SK-N-SH (cell line): ENCODE measurements at regions not wholly inside any gene's neighbourhood (a gene's known extent, or its start where the extent isn't known, plus 50 kb on each side); places are given as distances from the start of the nearest gene placed in this dataset.

Experiments used
- EP300 ChIP-seq, 2 experiments: IDR thresholded peaks; 2 replicates each; pipeline versions ENCODE4 v1.4.0 to v1.6.1; 2012; ENCODE audit warnings: borderline replicate concordance in 1 of 2, low read depth in 1 of 2, low read length in 1 of 2
- GATA2 ChIP-seq: sonication (generic); formaldehyde crosslinking; IDR thresholded peaks from 2 replicates; pipeline ENCODE4 v1.5.0; 2020; ENCODE audit warnings: mild to moderate bottlenecking, missing genetic modification reagents
- SMC3 ChIP-seq: IDR thresholded peaks from 2 replicates; pipeline ENCODE4 v1.6.1; 2012; ENCODE audit warnings: low read depth, low read length, improper control_type of control experiment
- TF ChIP-seq, protein P1 (sequence below): IDR thresholded peaks from 2 replicates; pipeline ENCODE4 v1.6.1; 2012; ENCODE audit warnings: mild to moderate bottlenecking, low read depth, low read length, moderate library complexity
- TF ChIP-seq, protein P2 (sequence below): fragments of 200-600 bp; sonication (generic); IDR thresholded peaks from 2 replicates; pipeline ENCODE4 v1.6.1; 2017; ENCODE audit warnings: antibody characterized with exemption, mild to moderate bottlenecking, moderate library complexity
- TF ChIP-seq, protein P3 (sequence below): IDR thresholded peaks from 2 replicates; pipeline ENCODE4 v1.4.0; 2012; ENCODE audit warnings: low read depth, borderline replicate concordance

DNA sequence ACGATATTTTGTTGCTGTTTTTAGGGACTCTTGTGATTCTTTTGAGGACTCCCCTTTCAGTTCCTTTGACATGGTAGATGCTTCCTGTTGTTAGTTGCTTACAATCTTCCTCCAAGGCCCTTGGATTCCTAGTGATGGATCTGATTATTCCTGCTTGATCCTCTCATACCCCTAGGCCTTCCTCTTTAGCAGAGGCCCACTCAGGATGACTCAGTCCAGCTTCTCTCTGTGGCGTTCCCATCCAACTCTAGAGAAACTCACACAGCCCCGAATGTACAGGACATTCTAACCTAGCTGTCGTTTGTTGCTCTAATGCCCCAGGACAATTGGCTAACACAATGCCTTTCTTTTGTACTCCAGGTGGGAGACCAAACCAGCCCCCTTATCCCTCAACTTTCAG, 191.4 kb downstream of the POSTN start:
- no peak for TF ChIP-seq SMC3
- no peak for TF ChIP-seq EP300 (IDR thresholded peaks at IDR 0.05; ENCODE audit: borderline replicate concordance in 1 of 2, low read depth in 1 of 2, low read length in 1 of 2)
- TF ChIP-seq, protein P1, sequence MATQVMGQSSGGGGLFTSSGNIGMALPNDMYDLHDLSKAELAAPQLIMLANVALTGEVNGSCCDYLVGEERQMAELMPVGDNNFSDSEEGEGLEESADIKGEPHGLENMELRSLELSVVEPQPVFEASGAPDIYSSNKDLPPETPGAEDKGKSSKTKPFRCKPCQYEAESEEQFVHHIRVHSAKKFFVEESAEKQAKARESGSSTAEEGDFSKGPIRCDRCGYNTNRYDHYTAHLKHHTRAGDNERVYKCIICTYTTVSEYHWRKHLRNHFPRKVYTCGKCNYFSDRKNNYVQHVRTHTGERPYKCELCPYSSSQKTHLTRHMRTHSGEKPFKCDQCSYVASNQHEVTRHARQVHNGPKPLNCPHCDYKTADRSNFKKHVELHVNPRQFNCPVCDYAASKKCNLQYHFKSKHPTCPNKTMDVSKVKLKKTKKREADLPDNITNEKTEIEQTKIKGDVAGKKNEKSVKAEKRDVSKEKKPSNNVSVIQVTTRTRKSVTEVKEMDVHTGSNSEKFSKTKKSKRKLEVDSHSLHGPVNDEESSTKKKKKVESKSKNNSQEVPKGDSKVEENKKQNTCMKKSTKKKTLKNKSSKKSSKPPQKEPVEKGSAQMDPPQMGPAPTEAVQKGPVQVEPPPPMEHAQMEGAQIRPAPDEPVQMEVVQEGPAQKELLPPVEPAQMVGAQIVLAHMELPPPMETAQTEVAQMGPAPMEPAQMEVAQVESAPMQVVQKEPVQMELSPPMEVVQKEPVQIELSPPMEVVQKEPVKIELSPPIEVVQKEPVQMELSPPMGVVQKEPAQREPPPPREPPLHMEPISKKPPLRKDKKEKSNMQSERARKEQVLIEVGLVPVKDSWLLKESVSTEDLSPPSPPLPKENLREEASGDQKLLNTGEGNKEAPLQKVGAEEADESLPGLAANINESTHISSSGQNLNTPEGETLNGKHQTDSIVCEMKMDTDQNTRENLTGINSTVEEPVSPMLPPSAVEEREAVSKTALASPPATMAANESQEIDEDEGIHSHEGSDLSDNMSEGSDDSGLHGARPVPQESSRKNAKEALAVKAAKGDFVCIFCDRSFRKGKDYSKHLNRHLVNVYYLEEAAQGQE: no peak
- TF ChIP-seq GATA2 (CRISPR knock-in tag): no peak
- TF ChIP-seq, protein P2, sequence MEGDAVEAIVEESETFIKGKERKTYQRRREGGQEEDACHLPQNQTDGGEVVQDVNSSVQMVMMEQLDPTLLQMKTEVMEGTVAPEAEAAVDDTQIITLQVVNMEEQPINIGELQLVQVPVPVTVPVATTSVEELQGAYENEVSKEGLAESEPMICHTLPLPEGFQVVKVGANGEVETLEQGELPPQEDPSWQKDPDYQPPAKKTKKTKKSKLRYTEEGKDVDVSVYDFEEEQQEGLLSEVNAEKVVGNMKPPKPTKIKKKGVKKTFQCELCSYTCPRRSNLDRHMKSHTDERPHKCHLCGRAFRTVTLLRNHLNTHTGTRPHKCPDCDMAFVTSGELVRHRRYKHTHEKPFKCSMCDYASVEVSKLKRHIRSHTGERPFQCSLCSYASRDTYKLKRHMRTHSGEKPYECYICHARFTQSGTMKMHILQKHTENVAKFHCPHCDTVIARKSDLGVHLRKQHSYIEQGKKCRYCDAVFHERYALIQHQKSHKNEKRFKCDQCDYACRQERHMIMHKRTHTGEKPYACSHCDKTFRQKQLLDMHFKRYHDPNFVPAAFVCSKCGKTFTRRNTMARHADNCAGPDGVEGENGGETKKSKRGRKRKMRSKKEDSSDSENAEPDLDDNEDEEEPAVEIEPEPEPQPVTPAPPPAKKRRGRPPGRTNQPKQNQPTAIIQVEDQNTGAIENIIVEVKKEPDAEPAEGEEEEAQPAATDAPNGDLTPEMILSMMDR: no peak
- TF ChIP-seq, protein P3, sequence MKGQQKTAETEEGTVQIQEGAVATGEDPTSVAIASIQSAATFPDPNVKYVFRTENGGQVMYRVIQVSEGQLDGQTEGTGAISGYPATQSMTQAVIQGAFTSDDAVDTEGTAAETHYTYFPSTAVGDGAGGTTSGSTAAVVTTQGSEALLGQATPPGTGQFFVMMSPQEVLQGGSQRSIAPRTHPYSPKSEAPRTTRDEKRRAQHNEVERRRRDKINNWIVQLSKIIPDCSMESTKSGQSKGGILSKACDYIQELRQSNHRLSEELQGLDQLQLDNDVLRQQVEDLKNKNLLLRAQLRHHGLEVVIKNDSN: no peak
